GM18870 (cell line): ENCODE measurements at regions not wholly inside any gene's neighbourhood (a gene's known extent, or its start where the extent isn't known, plus 50 kb on each side); places are given as distances from the start of the nearest gene placed in this dataset.

ENCODE experiments used
- ATAC-seq: cut with Tn5 transposase; IDR thresholded peaks from one replicate; pipeline ENCODE4 v1.9.1; 2021; ENCODE audit warnings: moderate library complexity; ENCODE audit not compliant: unreplicated experiment

GRCh38 chr5:164005071-164005470, 499.7 kb downstream of the MAT2B start:
- no peak for ATAC-seq

- no peak for ATAC-seq
These were observed 501.6 kb downstream of the MAT2B start for GRCh38 chr5:164007064-164007463.

DNA sequence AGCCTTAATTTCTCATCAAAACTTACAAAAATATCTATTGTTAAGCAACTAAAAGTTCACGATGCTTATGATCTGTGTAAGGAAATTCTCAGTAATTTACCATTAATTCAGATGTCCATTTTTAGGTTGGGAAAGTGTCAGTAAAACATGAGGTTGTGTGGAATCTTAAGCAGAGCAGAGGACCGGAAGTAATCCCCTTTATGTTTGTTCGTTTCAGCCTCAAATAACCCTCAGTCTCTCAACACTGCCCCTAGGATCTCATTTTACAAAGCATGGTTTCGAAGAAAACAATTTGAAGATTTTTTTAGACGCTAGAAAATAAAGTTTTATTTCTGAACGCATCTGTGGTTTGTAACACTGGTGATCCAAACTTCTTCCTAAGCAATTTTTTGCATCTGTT, 504.2 kb downstream of the MAT2B start:
- no peak for ATAC-seq

DNA sequence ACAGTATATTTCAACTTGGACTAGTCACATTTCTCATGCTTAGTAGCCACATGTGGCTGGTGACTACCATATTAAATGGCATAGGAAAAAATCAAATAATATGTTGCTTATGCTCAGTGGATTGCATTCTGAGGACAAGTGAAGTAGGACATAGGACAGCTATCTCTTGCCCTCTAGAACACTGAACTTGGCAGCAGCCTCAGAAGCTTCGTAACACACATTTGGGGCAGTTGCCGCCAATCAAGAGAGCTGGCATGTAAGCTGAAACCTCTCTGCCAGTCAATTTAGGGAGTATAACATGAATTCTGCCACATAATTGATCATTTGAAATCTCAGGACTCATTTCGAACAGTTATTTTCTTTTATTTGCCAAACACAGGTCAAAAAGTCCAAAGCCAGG, 505.5 kb downstream of the MAT2B start:
- ATAC-seq, result no peak

GRCh38 chr5:164012371-164012770, 507.0 kb downstream of the MAT2B start:
- ATAC-seq, result no peak

DNA sequence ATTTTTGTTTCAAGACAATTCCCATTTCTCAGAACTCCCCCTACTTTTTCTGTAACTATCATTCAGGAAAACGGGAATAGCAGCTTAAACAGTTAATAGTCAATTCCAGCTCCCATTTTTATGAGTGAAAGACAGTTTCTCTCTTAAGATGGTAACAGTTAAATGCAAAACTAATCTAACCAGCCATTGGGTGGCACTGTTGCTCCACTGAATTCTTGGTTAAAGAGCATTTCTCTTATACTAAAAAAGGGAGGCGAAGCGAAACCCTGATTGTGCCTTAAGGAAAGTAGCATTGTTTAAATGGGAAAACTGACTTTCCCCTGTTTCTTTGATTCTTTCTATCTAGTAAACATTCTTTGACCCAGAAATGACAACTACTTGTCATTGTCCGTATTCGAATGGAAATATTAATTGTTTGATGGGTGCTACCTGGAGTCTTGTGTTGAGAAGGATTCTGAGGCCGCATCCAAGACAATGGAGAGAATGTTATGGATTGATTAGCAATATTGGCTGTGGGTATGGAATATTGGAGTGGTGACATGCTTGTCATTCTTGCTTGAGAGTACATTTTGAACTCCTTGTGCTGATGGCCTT, 507.8 kb downstream of the MAT2B start:
- ATAC-seq, result peak; percentile 83

DNA sequence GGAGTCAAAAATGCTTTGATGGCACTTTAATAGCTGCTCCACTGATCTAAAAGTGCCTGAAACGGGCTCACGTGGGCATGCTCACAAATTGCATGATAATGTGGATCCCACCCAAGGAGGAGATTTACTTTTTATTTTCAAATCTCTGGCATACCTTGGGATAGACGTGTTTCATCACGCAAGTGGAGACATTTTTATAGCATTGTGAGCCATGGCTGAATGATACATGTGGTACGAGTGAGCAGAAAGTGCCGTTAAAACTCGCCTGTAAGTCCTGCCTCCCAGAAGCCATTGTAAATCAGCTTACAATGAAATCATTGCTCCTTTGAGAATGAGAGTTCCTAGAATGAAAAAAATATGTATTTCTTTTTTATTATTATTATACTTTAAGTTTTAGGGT, 514.7 kb downstream of the MAT2B start:
- ATAC-seq, result no peak

GRCh38 chr5:164027738-164028137, 522.3 kb downstream of the MAT2B start:
- ATAC-seq, result no peak

GRCh38 chr5:164038128-164038783, 532.8 kb downstream of the MAT2B start:
- ATAC-seq, result no peak

DNA sequence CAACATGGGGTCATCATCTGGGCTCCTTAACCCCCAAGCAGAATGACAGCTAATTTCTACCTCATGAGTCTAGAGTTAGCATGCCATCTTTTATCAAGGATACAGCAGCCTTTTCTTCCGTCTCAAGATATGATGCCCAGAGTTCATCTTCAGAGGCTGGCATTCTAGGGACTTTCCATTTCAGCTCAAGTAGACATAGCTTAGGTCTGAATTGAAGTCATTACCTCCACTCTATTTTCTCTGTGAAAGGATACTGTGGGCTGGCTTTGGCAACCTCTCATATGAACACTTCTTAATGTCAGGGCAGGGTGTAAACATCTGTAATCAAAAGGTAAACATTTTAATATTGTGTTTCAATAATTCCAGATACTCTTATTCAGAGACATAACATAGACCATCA, 535.7 kb downstream of the MAT2B start:
- peak; percentile 49 for ATAC-seq

GRCh38 chr5:164048359-164048926, 543.0 kb downstream of the MAT2B start:
- no peak for ATAC-seq

GRCh38 chr5:164051745-164052144, 546.3 kb downstream of the MAT2B start:
- no peak for ATAC-seq

- no peak for ATAC-seq
These were observed 547.2 kb downstream of the MAT2B start for GRCh38 chr5:164052536-164053093.

DNA sequence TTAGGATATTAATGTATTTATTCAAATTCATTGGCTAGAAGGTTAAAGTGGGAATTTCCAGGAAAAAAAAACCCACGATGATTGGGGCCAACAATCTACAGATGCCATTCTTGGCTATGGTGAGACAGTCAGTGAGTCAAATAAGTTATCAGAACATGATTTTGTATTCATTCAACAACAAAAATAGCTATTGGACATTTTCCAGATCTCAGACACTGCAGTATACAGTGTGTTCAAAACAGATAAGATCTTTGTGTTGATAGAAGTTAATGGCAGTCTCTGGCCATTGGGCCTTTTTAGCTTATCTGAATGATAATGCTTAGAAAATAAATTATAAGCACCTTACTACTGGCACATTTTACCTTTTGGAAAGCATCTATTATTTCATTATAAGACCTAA, 547.7 kb downstream of the MAT2B start:
- no peak for ATAC-seq

DNA sequence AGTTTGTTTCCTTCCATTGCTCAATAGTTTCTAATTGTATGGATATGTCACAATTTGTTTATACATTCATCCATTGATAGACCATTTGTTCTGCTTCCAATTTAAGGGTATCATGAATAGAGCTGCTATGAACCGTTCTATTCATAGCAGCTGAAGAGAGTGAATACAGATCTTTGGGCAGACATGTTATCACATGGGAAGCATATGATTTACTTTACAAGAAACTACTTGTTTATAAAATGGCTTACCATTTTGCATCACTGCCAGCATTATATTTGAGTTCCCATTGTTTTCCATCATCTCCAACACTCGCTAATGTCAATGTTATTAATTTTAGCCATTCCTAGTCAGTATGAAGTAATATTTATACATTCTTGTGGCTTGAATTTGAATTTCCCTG, 549.0 kb downstream of the MAT2B start:
- no peak for ATAC-seq

GRCh38 chr5:164057121-164057520, 551.7 kb downstream of the MAT2B start:
- no peak for ATAC-seq

DNA sequence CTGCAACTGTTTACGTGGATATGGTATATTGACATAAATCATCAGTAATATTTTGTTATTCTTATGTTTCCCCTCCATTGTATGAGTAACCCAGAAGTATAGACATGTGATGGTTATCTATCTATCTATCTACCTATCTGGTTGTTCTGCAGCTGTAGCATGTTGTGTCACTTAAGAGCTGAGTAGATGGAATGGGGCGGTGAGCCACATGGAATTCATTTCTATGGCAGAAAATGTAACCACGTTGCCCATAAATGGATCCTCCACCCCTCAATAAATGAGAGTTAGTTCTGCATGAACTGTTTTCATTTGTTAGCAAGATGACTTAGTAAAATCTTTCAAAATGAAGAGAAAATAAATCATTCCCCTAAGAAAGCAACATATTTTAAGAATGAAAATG, 553.2 kb downstream of the MAT2B start:
- ATAC-seq, result no peak

DNA sequence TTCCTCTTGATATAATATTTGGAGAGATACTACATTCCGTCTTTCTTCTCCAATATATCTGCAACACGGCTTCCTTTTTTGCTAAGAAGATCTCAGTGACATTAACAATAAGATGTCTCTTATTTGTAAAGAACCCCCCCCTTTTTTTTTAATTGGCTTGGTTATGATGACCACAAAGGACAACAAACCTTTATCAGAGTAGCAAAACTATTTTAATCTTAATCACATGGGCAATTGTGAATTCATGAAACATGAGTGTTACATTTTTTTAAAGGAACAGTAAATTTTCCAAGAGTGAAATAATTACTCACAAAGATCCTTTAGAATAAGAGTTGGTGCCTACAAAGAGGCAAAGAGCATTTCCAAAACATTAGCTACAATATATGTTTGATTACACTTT, 554.1 kb downstream of the MAT2B start:
- ATAC-seq, result no peak

- no peak for ATAC-seq
These were observed 555.5 kb downstream of the MAT2B start for GRCh38 chr5:164060786-164061355.

GRCh38 chr5:164062304-164062703, 556.9 kb downstream of the MAT2B start:
- ATAC-seq, result no peak

DNA sequence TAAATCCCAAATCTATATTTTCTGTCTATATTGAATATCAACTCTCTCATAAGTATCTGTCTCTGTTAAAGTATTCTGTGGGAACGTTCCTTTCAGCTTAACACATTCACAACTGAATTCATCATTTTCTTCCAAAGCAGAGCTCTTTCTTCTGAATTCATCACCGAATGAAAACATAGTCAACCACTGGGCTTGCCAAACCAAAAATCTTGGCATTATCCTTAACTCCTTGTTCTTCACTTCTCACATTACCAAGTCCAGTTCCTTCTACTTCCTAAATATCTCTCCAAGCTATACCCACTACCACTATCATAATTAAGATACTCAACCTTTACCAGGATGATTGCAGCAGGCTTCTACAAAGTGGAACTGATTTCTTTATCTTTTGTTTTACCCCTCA, 559.8 kb downstream of the MAT2B start:
- no peak for ATAC-seq

- no peak for ATAC-seq
These were observed 566.3 kb downstream of the MAT2B start for GRCh38 chr5:164071671-164072070.
